OCI-LY3 (cell line): ENCODE measurements at regions not wholly inside any gene's neighbourhood (a gene's known extent, or its start where the extent isn't known, plus 50 kb on each side); places are given as distances from the start of the nearest gene placed in this dataset.
A peak's percentile ranks its signal among the peaks of the same experiment; 100 is the strongest.

Experiments used
- H2AFZ ChIP-seq: fragments of 200-600, 300-600 bp; shearing (Covaris generic); 2 replicates; pipeline ENCODE4 v1.6.0; 2014; ENCODE audit warnings: antibody characterized with exemption, low read depth, low read length
- H3K27ac ChIP-seq: fragments of 200-600, 300-600 bp; sonication (generic); 2 replicates; pipeline ENCODE4 v1.5.1; 2014; ENCODE audit warnings: mild to moderate bottlenecking, low read length, moderate library complexity, mixed read lengths
- H3K27me3 ChIP-seq: fragments of 200-600, 300-600 bp; sonication (generic); 2 replicates; pipeline ENCODE4 v1.6.1; 2014; ENCODE audit warnings: low read depth, low read length, mixed read lengths
- H3K36me3 ChIP-seq: fragments of 200-600, 300-600 bp; sonication (generic); replicated peaks from 2 replicates; pipeline ENCODE3; 2014; ENCODE audit warnings: low read depth, low read length, mixed read lengths
- H3K4me1 ChIP-seq: fragments of 300-600, 200-600 bp; sonication (generic); 2 replicates; pipeline ENCODE4 v1.6.1; 2014; ENCODE audit warnings: low read length, mixed read lengths
- H3K4me2 ChIP-seq: fragments of 200-600, 300-600 bp; sonication (generic); 2 replicates; pipeline ENCODE4 v1.6.1; 2014; ENCODE audit warnings: low read length, mixed read lengths
- H3K4me3 ChIP-seq: fragments of 300-600, 200-600 bp; sonication (generic); 2 replicates; pipeline ENCODE4 v1.5.1; 2014; ENCODE audit warnings: antibody characterized with exemption, mild to moderate bottlenecking, low read length, moderate library complexity
- H3K79me2 ChIP-seq: fragments of 300-600, 200-600 bp; shearing (Covaris generic); 2 replicates; pipeline ENCODE4 v1.6.1; 2014; ENCODE audit warnings: mild to moderate bottlenecking, low read length, mixed read lengths
- H3K9ac ChIP-seq: fragments of 300-600, 200-600 bp; shearing (Covaris generic); 2 replicates; pipeline ENCODE4 v1.6.0; 2014; ENCODE audit warnings: mild to moderate bottlenecking, low read length, moderate library complexity
- H3K9me3 ChIP-seq: fragments of 200-600, 300-600 bp; shearing (Covaris generic); 2 replicates; pipeline ENCODE4 v1.6.1; 2014; ENCODE audit warnings: low read length, mixed read lengths; ENCODE audit not compliant: insufficient read depth
- H4K20me1 ChIP-seq: fragments of 200-600, 300-600 bp; sonication (generic); 2 replicates; pipeline ENCODE4 v1.6.1; 2016; ENCODE audit warnings: low read length, mixed read lengths; ENCODE audit not compliant: insufficient read depth
- CTCF ChIP-seq: fragments of 200-600, 300-600 bp; sonication (generic); IDR thresholded peaks from 2 replicates; pipeline ENCODE4 v1.5.1; 2014; ENCODE audit warnings: antibody characterized with exemption, low read length, low read depth
- EZH2phosphoT487 ChIP-seq: fragments of 200-600 bp; shearing (Covaris generic); IDR thresholded peaks from 2 replicates; pipeline ENCODE4 v1.6.1; 2018; ENCODE audit warnings: antibody characterized with exemption, mixed run types, low read depth

GRCh38 chr18:40754477-40754876 is 1200.6 kb upstream of the PIK3C3 start:
- peak overlapping the region; percentile 40 for H3K4me2 ChIP-seq
- no peaks in the 10 kb centered on the region for H3K79me2 ChIP-seq
- TF ChIP-seq EZH2phosphoT487 (no peak), CTCF (no peak)
- H4K20me1 ChIP-seq, result no peaks in the 10 kb centered on the region
- no peak overlapping the region for H2AFZ ChIP-seq
- H3K27ac ChIP-seq, result peak overlapping the region; percentile 62
- H3K4me1 ChIP-seq, result peaks cover 20% of the 10 kb centered on the region
- H3K9me3 ChIP-seq, result no peaks in the 10 kb centered on the region; the same call in 1 of the 2 replicates
- H3K4me3 ChIP-seq, result peak overlapping the region; percentile 5; the same call in 1 of the 2 replicates
- H3K27me3 ChIP-seq, result no peaks in the 10 kb centered on the region
- peaks cover 12% of the 10 kb centered on the region for H3K36me3 ChIP-seq
- no peak overlapping the region for H3K9ac ChIP-seq

GRCh38 chr18:40752316-40752715 is 1202.7 kb upstream of the PIK3C3 start:
- Histone ChIP-seq H3K4me3 (no peak overlapping the region), H3K4me1 (peaks cover 20% of the 10 kb centered on the region), H3K27me3 (no peaks in the 10 kb centered on the region), H4K20me1 (no peaks in the 10 kb centered on the region), H2AFZ (no peak overlapping the region), H3K4me2 (no peak overlapping the region), H3K9ac (no peak overlapping the region), H3K9me3 (peaks cover 3% of the 10 kb centered on the region; the same call in 1 of the 2 replicates), H3K36me3 (peaks cover 12% of the 10 kb centered on the region), H3K79me2 (no peaks in the 10 kb centered on the region), H3K27ac (no peak overlapping the region)
- TF ChIP-seq CTCF, result no peak
- TF ChIP-seq EZH2phosphoT487, result no peak

GRCh38 chr18:40751186-40751585 is 1203.8 kb upstream of the PIK3C3 start:
- Histone ChIP-seq H2AFZ (no peak overlapping the region), H3K4me3 (no peak overlapping the region), H3K79me2 (no peaks in the 10 kb centered on the region), H3K9me3 (peaks cover 3% of the 10 kb centered on the region; the same call in 1 of the 2 replicates), H3K27me3 (no peaks in the 10 kb centered on the region), H3K4me1 (peaks cover 20% of the 10 kb centered on the region), H3K9ac (no peak overlapping the region), H4K20me1 (no peaks in the 10 kb centered on the region), H3K27ac (no peak overlapping the region), H3K4me2 (no peak overlapping the region), H3K36me3 (peaks cover 12% of the 10 kb centered on the region)
- TF ChIP-seq CTCF (no peak), EZH2phosphoT487 (no peak)

GRCh38 chr18:40739029-40739428 is 1216.0 kb upstream of the PIK3C3 start:
- H3K36me3 ChIP-seq, result no peaks in the 10 kb centered on the region
- peak overlapping the region; percentile 55 for H3K4me2 ChIP-seq
- H4K20me1 ChIP-seq, result no peaks in the 10 kb centered on the region
- peaks cover 22% of the 10 kb centered on the region for H3K4me1 ChIP-seq
- H3K27me3 ChIP-seq, result no peaks in the 10 kb centered on the region
- no peak for TF ChIP-seq EZH2phosphoT487
- TF ChIP-seq CTCF, result no peak
- 0 out of 2 replicates have a peak, but pooled peaks cover 4% of the 10 kb centered on the region for H3K9me3 ChIP-seq
- peak overlapping the region; percentile 39 for H3K27ac ChIP-seq
- H2AFZ ChIP-seq, result no peak overlapping the region
- H3K79me2 ChIP-seq, result no peaks in the 10 kb centered on the region
- peak overlapping the region; percentile 32 for H3K4me3 ChIP-seq
- no peak overlapping the region for H3K9ac ChIP-seq
